SU-DHL-6 (cell line): ENCODE measurements at regions not wholly inside any gene's neighbourhood (a gene's known extent, or its start where the extent isn't known, plus 50 kb on each side); places are given as distances from the start of the nearest gene placed in this dataset.

Source experiments
- CTCF ChIP-seq: fragments of 200-600 bp; sonication (generic); IDR thresholded peaks from one replicate; pipeline ENCODE4 v1.5.1; 2017; ENCODE audit warnings: antibody characterized with exemption, mild to moderate bottlenecking, low read length, moderate library complexity; ENCODE audit not compliant: insufficient read depth, poor library complexity, severe bottlenecking
- EZH2phosphoT487 ChIP-seq: fragments of 200-600 bp; sonication (generic), shearing (Covaris generic); conservative IDR thresholded peaks from 2 replicates; pipeline ENCODE4 v1.6.1; 2018; ENCODE audit warnings: mild to moderate bottlenecking, antibody characterized with exemption, low read length, moderate library complexity, mixed read lengths

- TF ChIP-seq CTCF (no peak), EZH2phosphoT487 (no peak)
Measured at GRCh38 chr6:122061855-122062254, 337.6 kb upstream of the HSF2 start.
